Pancreas (tissue), 10 donors: ENCODE measurements at regions not wholly inside any gene's neighbourhood (a gene's known extent, or its start where the extent isn't known, plus 50 kb on each side); places are given as distances from the start of the nearest gene placed in this dataset.

Experiments
- ATAC-seq, 4 donors: fragments of 200-7000 bp; cut with Tn5 transposase; one replicate each; pipeline versions ENCODE4 v1.8.0 to v1.9.1; 2020; ENCODE audit warnings: mild to moderate bottlenecking in 4 of 4, moderate library complexity in 4 of 4
- DNase-seq, 6 donors: peaks; one replicate each; pipeline ENCODE4 v3.0.0-alpha.2; 2020
- FAIRE-seq: peaks from 2 replicates; lab custom pipeline; 2012; peaks lifted over from hg19 to GRCh38; lab: Jason Lieb, UNC
- H3K27ac ChIP-seq, 4 donors: fragments of 200-600 bp; sonication (generic); 1 replicate in 3 of 4; 2 replicates in 1 of 4; pipeline versions ENCODE4 v1.5.0 to v1.8.0; 2020
- H3K27me3 ChIP-seq, 4 donors: fragments of 200-600 bp; one replicate each; pipeline ENCODE4 v1.8.0; 2021
- H3K36me3 ChIP-seq, 3 donors: fragments of 200-600 bp; sonication (generic) in 1 of 3; one replicate each; pipeline versions ENCODE4 v1.5.0 to v1.8.0; 2020 to 2021
- H3K4me1 ChIP-seq, 3 donors: fragments of 200-600 bp; one replicate each; pipeline ENCODE4 v1.8.0; 2021
- H3K4me3 ChIP-seq, 4 donors: fragments of 200-600 bp; sonication (generic) in 2 of 4; one replicate each; pipeline versions ENCODE4 v1.5.0 to v1.8.0; 2020 to 2021
- H3K9me3 ChIP-seq, 4 donors: fragments of 200-600 bp; one replicate each; pipeline ENCODE4 v1.8.0; 2021
- CTCF ChIP-seq, 4 donors: fragments of 200-600 bp; sonication (generic) in 3 of 4; IDR thresholded peaks; one replicate each; pipeline versions ENCODE4 v1.5.0 to v1.8.0; 2021; ENCODE audit warnings: antibody characterized with exemption in 4 of 4
- WGBS, 2 donors: extraction: QIAGEN DNeasy Blood & Tissue Kit; methylation state at CpG; one replicate each; pipeline ENCODE4 v1.1.7; 2013; 5-methylcytosine and 5-hydroxymethylcytosine counted together
- intact Hi-C, 3 donors: fragments of 100-400 bp; cut with DNase I; formaldehyde crosslinking; loops; one replicate each; pipeline versions ENCODE4 v1.11.1 to v1.14.2; 2022
- donor health status: healthy with polysubstance abuse.
- donor health status: DM: no; HTN: no; CAD: no; lungs with moderate emphysema.
- donor health status: DM: no; HTN: no; CAD: no.
- donor health status: control.
- donor health status: control.
- donor health status: Bipolar disorder and iron deficiency.
- donor health status: DM: yes; HTN: yes; CAD: no.
- donor health status: DM: no; HTN: no; CAD: no.
- donor health status: DM: no; HTN: no; CAD: no.
- donor health status: DM: yes; HTN: yes; CAD: no.

GRCh38 chr5:159697530-159697929 lies 218.8 kb upstream of the ADRA1B start:
- H3K4me3 ChIP-seq = no peak overlapping the region
- no peaks in the 10 kb centered on the region for H3K9me3 ChIP-seq
- no peaks in the 10 kb centered on the region for H3K36me3 ChIP-seq
- intact Hi-C loops = no loop called here
- ATAC-seq (no peak), DNase-seq (no peak), FAIRE-seq (no peak)
- H3K4me1 ChIP-seq = no peaks in the 10 kb centered on the region
- TF ChIP-seq CTCF (IDR thresholded peaks at IDR 0.05) = no peak
- H3K27me3 ChIP-seq = no peaks in the 10 kb centered on the region
- H3K27ac ChIP-seq = no peak overlapping the region

GRCh38 chr5:159698322-159698721 lies 218.0 kb upstream of the ADRA1B start:
- TF ChIP-seq CTCF (IDR thresholded peaks at IDR 0.05) = no peak
- Histone ChIP-seq H3K27me3 (no peaks in the 10 kb centered on the region), H3K36me3 (no peaks in the 10 kb centered on the region), H3K27ac (no peak overlapping the region), H3K4me1 (no peaks in the 10 kb centered on the region), H3K9me3 (no peaks in the 10 kb centered on the region), H3K4me3 (no peak overlapping the region)
- no peak for DNase-seq
- intact Hi-C loops = no loop called here
- no peak for ATAC-seq
- no peak for FAIRE-seq

GRCh38 chr5:159700016-159700415 lies 216.3 kb upstream of the ADRA1B start:
- H3K4me1 ChIP-seq = no peaks in the 10 kb centered on the region
- DNase-seq = no peak
- no peak overlapping the region for H3K4me3 ChIP-seq
- no peaks in the 10 kb centered on the region for H3K36me3 ChIP-seq
- intact Hi-C loops = no loop called here
- ATAC-seq = no peak
- H3K9me3 ChIP-seq = no peaks in the 10 kb centered on the region
- FAIRE-seq = no peak
- H3K27ac ChIP-seq = no peak overlapping the region
- H3K27me3 ChIP-seq = no peaks in the 10 kb centered on the region
- no peak for TF ChIP-seq CTCF (IDR thresholded peaks at IDR 0.05)

- Histone ChIP-seq H3K9me3 (no peaks in the 10 kb centered on the region), H3K27me3 (no peaks in the 10 kb centered on the region), H3K27ac (no peak overlapping the region), H3K4me1 (no peaks in the 10 kb centered on the region), H3K4me3 (no peak overlapping the region), H3K36me3 (no peaks in the 10 kb centered on the region)
- 64% methylated on average over 4 of the region's 4 CpGs for WGBS, 2 donors
- FAIRE-seq (no peak), DNase-seq (no peak), ATAC-seq (no peak)
- no peak for TF ChIP-seq CTCF (IDR thresholded peaks at IDR 0.05)
- intact Hi-C loops = no loop called here
Measured at GRCh38 chr5:159702301-159702700, 214.0 kb upstream of the ADRA1B start.

- Histone ChIP-seq H3K9me3 (no peaks in the 10 kb centered on the region), H3K27ac (no peak overlapping the region), H3K4me3 (no peak overlapping the region), H3K27me3 (no peaks in the 10 kb centered on the region), H3K4me1 (no peaks in the 10 kb centered on the region), H3K36me3 (no peaks in the 10 kb centered on the region)
- ATAC-seq (no peak), DNase-seq (no peak), FAIRE-seq (no peak)
- intact Hi-C loops = no loop called here
- TF ChIP-seq CTCF (IDR thresholded peaks at IDR 0.05) = no peak
- WGBS, 2 donors = 68 to 87% methylated on average over 1 of the region's 1 CpG
Measured at GRCh38 chr5:159702826-159703225, 213.5 kb upstream of the ADRA1B start.
